GM12891 (cell line): ENCODE measurements at regions not wholly inside any gene's neighbourhood (a gene's known extent, or its start where the extent isn't known, plus 50 kb on each side); places are given as distances from the start of the nearest gene placed in this dataset.

Source experiments
- POLR2A ChIP-seq: IDR thresholded peaks from 2 replicates; pipeline ENCODE4 v1.6.1; 2011; ENCODE audit warnings: low read depth, low read length, control low read depth
- POLR2AphosphoS5 ChIP-seq: IDR thresholded peaks from 2 replicates; pipeline ENCODE4 v1.6.1; 2011; ENCODE audit warnings: low read depth, low read length, control low read depth
- POU2F2 ChIP-seq: IDR thresholded peaks from 2 replicates; pipeline ENCODE4 v1.6.1; 2011; ENCODE audit warnings: low read depth, mild to moderate bottlenecking, control low read depth, low read length, moderate library complexity
- SPI1 ChIP-seq: IDR thresholded peaks from 2 replicates; pipeline ENCODE4 v1.6.1; 2011; ENCODE audit warnings: low read depth, low read length, control low read depth
- TAF1 ChIP-seq: IDR thresholded peaks from 2 replicates; pipeline ENCODE4 v1.6.1; 2011; ENCODE audit warnings: low read depth, low read length, control low read depth

DNA sequence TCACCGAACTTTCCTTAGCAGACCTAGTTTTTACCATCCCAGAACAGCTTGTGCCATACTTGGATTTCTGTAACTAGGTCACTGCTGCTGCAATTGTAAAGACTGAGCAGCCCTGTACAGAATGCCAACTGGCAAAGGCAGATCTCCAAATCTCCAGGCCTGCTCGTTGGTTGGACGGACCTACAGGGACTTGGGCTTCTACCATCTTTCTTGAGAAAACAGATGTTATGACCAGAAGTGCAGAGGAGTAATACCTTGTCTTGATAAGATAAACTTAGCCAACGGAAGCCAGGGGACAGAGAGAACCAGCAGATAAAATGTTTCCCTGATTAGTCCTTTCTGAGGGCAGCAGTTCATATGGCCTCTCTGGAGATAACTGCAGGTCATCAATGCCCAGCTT is 304.1 kb downstream of the RFPL4B start:
- no peak for TF ChIP-seq POLR2A
- TF ChIP-seq SPI1, result no peak
- TF ChIP-seq TAF1, result no peak
- no peak for TF ChIP-seq POLR2AphosphoS5
- TF ChIP-seq POU2F2, result no peak
